Mesenchymal stem cell (in vitro differentiated cells and primary cell): ENCODE measurements at regions not wholly inside any gene's neighbourhood (a gene's known extent, or its start where the extent isn't known, plus 50 kb on each side); places are given as distances from the start of the nearest gene placed in this dataset.
"Not testable (repeated sequence)": the region's sequence is repeated elsewhere in the genome, so short reads cannot be mapped to it uniquely, and the experiment has no call there.

Experiments
- DNase-seq: peaks from one replicate; pipeline ENCODE4 v3.0.0-alpha.2; 2013
- H2AFZ ChIP-seq: one replicate; pipeline ENCODE4 v1.6.1; 2013; ENCODE audit warnings: low read depth, mild to moderate bottlenecking, control low read depth, inconsistent platforms, low read length, moderate library complexity
- H2AK5ac ChIP-seq: 2 replicates; pipeline ENCODE4 v1.6.1; 2013; ENCODE audit warnings: low read length, moderate library complexity, mild to moderate bottlenecking, inconsistent platforms; ENCODE audit not compliant: severe bottlenecking
- H2BK120ac ChIP-seq: one replicate; pipeline ENCODE4 v1.6.1; 2013; ENCODE audit warnings: low read depth, mild to moderate bottlenecking, inconsistent platforms, low read length, moderate library complexity
- H2BK12ac ChIP-seq, 2 experiments: one replicate each; pipeline ENCODE4 v1.6.1; 2013; ENCODE audit warnings: inconsistent platforms in 2 of 2, low read length in 2 of 2, mild to moderate bottlenecking in 2 of 2, moderate library complexity in 2 of 2, control low read depth in 1 of 2
- H2BK15ac ChIP-seq: one replicate; pipeline ENCODE4 v1.6.1; 2013; ENCODE audit warnings: mild to moderate bottlenecking, low read depth, inconsistent platforms; ENCODE audit not compliant: poor library complexity, severe bottlenecking
- H2BK5ac ChIP-seq: 2 replicates; pipeline ENCODE4 v1.6.1; 2013; ENCODE audit warnings: low read depth, mild to moderate bottlenecking, low read length, control low read depth, inconsistent platforms; ENCODE audit not compliant: poor library complexity, severe bottlenecking
- H3K14ac ChIP-seq, 2 experiments: one replicate each; pipeline ENCODE4 v1.6.1; 2013; ENCODE audit warnings: inconsistent platforms in 2 of 2, low read length in 2 of 2, control low read depth in 1 of 2, mild to moderate bottlenecking in 1 of 2, moderate library complexity in 1 of 2
- H3K18ac ChIP-seq, 2 experiments: one replicate each; pipeline ENCODE4 v1.6.1; 2013; ENCODE audit warnings: inconsistent platforms in 2 of 2, low read length in 2 of 2, control low read depth in 1 of 2, low read depth in 1 of 2, mild to moderate bottlenecking in 1 of 2
- H3K23ac ChIP-seq, 2 experiments: one replicate each; pipeline ENCODE4 v1.6.1; 2013; ENCODE audit warnings: inconsistent platforms in 2 of 2, low read length in 2 of 2, mild to moderate bottlenecking in 2 of 2, moderate library complexity in 2 of 2, control low read depth in 1 of 2
- H3K27ac ChIP-seq: 2 replicates; pipeline ENCODE4 v1.5.1; 2013; ENCODE audit warnings: mild to moderate bottlenecking, moderate library complexity, low read length, control low read depth, inconsistent platforms; ENCODE audit not compliant: poor library complexity, severe bottlenecking
- H3K27me3 ChIP-seq, 2 experiments: 2 replicates each; pipeline versions ENCODE4 v1.6.1 to v1.7.0; 2013; ENCODE audit warnings: low read length in 2 of 2, mild to moderate bottlenecking in 2 of 2, moderate library complexity in 2 of 2, control low read depth in 1 of 2, inconsistent platforms in 1 of 2; ENCODE audit not compliant: control insufficient read depth in 1 of 2, insufficient read depth in 1 of 2
- H3K36me3 ChIP-seq, 2 experiments: 2 replicates each; pipeline versions ENCODE4 v1.6.1 to v1.7.0; 2013; ENCODE audit warnings: low read length in 2 of 2, control low read depth in 1 of 2, inconsistent platforms in 1 of 2, low read depth in 1 of 2, mild to moderate bottlenecking in 1 of 2; ENCODE audit not compliant: insufficient read depth in 2 of 2, control insufficient read depth in 1 of 2
- H3K4ac ChIP-seq, 2 experiments: one replicate each; pipeline ENCODE4 v1.6.1; 2013; ENCODE audit warnings: inconsistent platforms in 2 of 2, low read length in 2 of 2, mild to moderate bottlenecking in 2 of 2, moderate library complexity in 2 of 2, control low read depth in 1 of 2, low read depth in 1 of 2
- H3K4me1 ChIP-seq: 2 replicates; pipeline ENCODE4 v1.6.1; 2013; ENCODE audit warnings: low read depth, low read length, control low read depth; ENCODE audit not compliant: control insufficient read depth, insufficient read depth
- H3K4me2 ChIP-seq: 2 replicates; pipeline ENCODE4 v1.6.1; 2013; ENCODE audit warnings: low read length, mild to moderate bottlenecking, inconsistent platforms; ENCODE audit not compliant: poor library complexity, severe bottlenecking
- H3K4me3 ChIP-seq, 2 experiments: 2 replicates each; pipeline versions ENCODE4 v1.5.1 to v1.7.0; 2013; ENCODE audit warnings: low read length in 2 of 2, mild to moderate bottlenecking in 2 of 2, control low read depth in 1 of 2, low read depth in 1 of 2; ENCODE audit not compliant: insufficient read depth in 1 of 2
- H3K79me1 ChIP-seq: replicated peaks from 2 replicates; pipeline ENCODE4 v1.6.1; 2013; ENCODE audit warnings: mild to moderate bottlenecking, control low read depth, low read length, inconsistent platforms; ENCODE audit not compliant: poor library complexity, severe bottlenecking
- H3K9ac ChIP-seq: 2 replicates; pipeline ENCODE4 v1.7.0; 2013; ENCODE audit warnings: mild to moderate bottlenecking, low read length, moderate library complexity
- H3K9me3 ChIP-seq: 2 replicates; pipeline ENCODE4 v1.7.0; 2013; ENCODE audit warnings: mild to moderate bottlenecking, low read length; ENCODE audit not compliant: control insufficient read depth
- H4K8ac ChIP-seq: one replicate; pipeline ENCODE4 v1.6.1; 2013; ENCODE audit warnings: inconsistent platforms, mild to moderate bottlenecking, low read length, moderate library complexity
- H4K91ac ChIP-seq: one replicate; pipeline ENCODE4 v1.6.1; 2013; ENCODE audit warnings: mild to moderate bottlenecking, low read length, inconsistent platforms
- WGBS: methylation state at CpG from one replicate; pipeline ENCODE4 v1.1.7; 2013; ENCODE audit warnings: mixed read lengths; 5-methylcytosine and 5-hydroxymethylcytosine counted together

DNA sequence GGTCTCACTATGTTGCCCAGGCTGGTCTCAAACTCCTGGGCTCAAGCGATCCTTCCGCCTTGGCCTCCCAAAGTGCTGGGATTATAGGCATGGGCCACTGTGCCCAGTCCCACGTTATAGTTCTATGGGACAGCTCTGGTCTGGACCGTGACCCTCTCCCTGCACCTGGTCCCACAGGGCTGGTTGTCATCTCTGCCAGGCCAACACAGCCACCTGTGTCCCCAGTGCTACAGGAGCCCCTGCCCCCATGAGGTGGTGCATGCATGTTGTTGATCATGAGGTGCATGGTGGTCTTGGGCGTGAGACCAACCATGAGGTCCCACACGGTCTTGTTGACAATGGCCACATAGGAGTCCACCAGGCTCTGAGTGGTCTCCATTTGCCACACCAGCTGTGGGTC is 51.0 kb upstream of the UBE2Q2 start:
- not testable (repeated sequence) for H3K9ac ChIP-seq, H3K4ac ChIP-seq, H2AK5ac ChIP-seq, H2AFZ ChIP-seq, H3K14ac ChIP-seq, H3K4me1 ChIP-seq, H3K36me3 ChIP-seq, H2BK15ac ChIP-seq, H2BK120ac ChIP-seq, H2BK5ac ChIP-seq, H3K18ac ChIP-seq, DNase-seq, H3K79me1 ChIP-seq, H3K9me3 ChIP-seq, H4K91ac ChIP-seq, H3K4me3 ChIP-seq, H4K8ac ChIP-seq, H3K27ac ChIP-seq, H3K4me2 ChIP-seq, H2BK12ac ChIP-seq, H3K23ac ChIP-seq
- WGBS, result 90% methylated on average over 6 of the region's 6 CpGs
- peaks cover 0 to 24% of the 10 kb centered on the region in 2 experiments for H3K27me3 ChIP-seq

- no peak overlapping the region for H4K91ac ChIP-seq
- H2AFZ ChIP-seq, result no peak overlapping the region
- H3K4ac ChIP-seq, result no peak overlapping the region
- H3K9ac ChIP-seq, result no peak overlapping the region
- 88% methylated on average over 14 of the region's 14 CpGs for WGBS
- H4K8ac ChIP-seq, result no peak overlapping the region
- no peak overlapping the region for H2BK5ac ChIP-seq
- H3K27me3 ChIP-seq, result peaks cover under 1 to 33% of the 10 kb centered on the region in 2 experiments
- H3K27ac ChIP-seq, result no peak overlapping the region
- no peak overlapping the region for H2AK5ac ChIP-seq
- no peaks in the 10 kb centered on the region for H3K36me3 ChIP-seq
- H2BK15ac ChIP-seq, result no peak overlapping the region
- no peak overlapping the region for H3K14ac ChIP-seq
- no peak overlapping the region for H2BK120ac ChIP-seq
- H3K4me3 ChIP-seq, result peak overlapping the region in 1 of 2 experiments; percentile 41
- H2BK12ac ChIP-seq, result no peak overlapping the region
- no peak overlapping the region for H3K18ac ChIP-seq
- no peak overlapping the region for H3K4me2 ChIP-seq
- no peaks in the 10 kb centered on the region for H3K79me1 ChIP-seq
- H3K23ac ChIP-seq, result no peak overlapping the region
- no peaks in the 10 kb centered on the region for H3K4me1 ChIP-seq
- DNase-seq, result no peak
- H3K9me3 ChIP-seq, result no peaks in the 10 kb centered on the region
These were observed 51.9 kb upstream of the UBE2Q2 start for GRCh38 chr15:75791337-75791713.

GRCh38 chr15:75790631-75791336 is 52.5 kb upstream of the UBE2Q2 start:
- no peak overlapping the region for H4K8ac ChIP-seq
- H2BK15ac ChIP-seq, result no peak overlapping the region
- H2BK120ac ChIP-seq, result no peak overlapping the region
- no peak overlapping the region for H3K14ac ChIP-seq
- no peak overlapping the region for H3K18ac ChIP-seq
- no peaks in the 10 kb centered on the region for H3K9me3 ChIP-seq
- no peak overlapping the region for H3K4me2 ChIP-seq
- H4K91ac ChIP-seq, result no peak overlapping the region
- no peaks in the 10 kb centered on the region for H3K79me1 ChIP-seq
- H3K27ac ChIP-seq, result no peak overlapping the region
- no peak overlapping the region for H2AFZ ChIP-seq
- H2AK5ac ChIP-seq, result no peak overlapping the region
- H3K9ac ChIP-seq, result no peak overlapping the region
- H3K4me3 ChIP-seq, result no peak overlapping the region
- no peaks in the 10 kb centered on the region for H3K4me1 ChIP-seq
- no peak overlapping the region for H3K4ac ChIP-seq
- no peak overlapping the region for H2BK12ac ChIP-seq
- no peak overlapping the region for H3K23ac ChIP-seq
- no peak overlapping the region for H2BK5ac ChIP-seq
- WGBS, result 90% methylated on average over 10 of the region's 11 CpGs
- no peak for DNase-seq
- peaks cover 6 to 38% of the 10 kb centered on the region in 2 experiments for H3K27me3 ChIP-seq
- H3K36me3 ChIP-seq, result no peaks in the 10 kb centered on the region

GRCh38 chr15:75786575-75786947 is 56.7 kb upstream of the UBE2Q2 start:
- H3K4me1 ChIP-seq, result no peaks in the 10 kb centered on the region
- no peak overlapping the region for H3K9ac ChIP-seq
- no peak overlapping the region for H3K4ac ChIP-seq
- no peak overlapping the region for H4K91ac ChIP-seq
- DNase-seq, result no peak
- H2AFZ ChIP-seq, result no peak overlapping the region
- H4K8ac ChIP-seq, result peak overlapping the region; percentile 41
- no peak overlapping the region for H3K14ac ChIP-seq
- no peak overlapping the region for H2BK15ac ChIP-seq
- H2BK5ac ChIP-seq, result no peak overlapping the region
- no peak overlapping the region for H3K4me2 ChIP-seq
- H3K27me3 ChIP-seq, result peaks cover 8 to 48% of the 10 kb centered on the region in 2 experiments
- H3K18ac ChIP-seq, result no peak overlapping the region
- no peak overlapping the region for H3K4me3 ChIP-seq
- no peak overlapping the region for H3K27ac ChIP-seq
- no peaks in the 10 kb centered on the region for H3K9me3 ChIP-seq
- WGBS, result 58% methylated on average over 14 of the region's 15 CpGs
- no peak overlapping the region for H2BK120ac ChIP-seq
- no peak overlapping the region for H3K23ac ChIP-seq
- no peaks in the 10 kb centered on the region for H3K36me3 ChIP-seq
- no peaks in the 10 kb centered on the region for H3K79me1 ChIP-seq
- no peak overlapping the region for H2BK12ac ChIP-seq
- no peak overlapping the region for H2AK5ac ChIP-seq
